ENCODE measurements at regions not wholly inside any gene's neighbourhood (a gene's known extent, or its start where the extent isn't known, plus 50 kb on each side); places are given as distances from the start of the nearest gene placed in this dataset.
A peak's percentile ranks its signal among the peaks of the same experiment; 100 is the strongest.

GRCh38 chr6:150299873-150300485 lies 68.8 kb upstream of the IYD start:
- Histone ChIP-seq H3K9me2 (ENCODE audit: insufficient read depth) (no peaks in the 10 kb centered on the region), H3K27me3 (ENCODE audit: insufficient read depth, low read depth) (no peaks in the 10 kb centered on the region), H3K9me3 (ENCODE audit: insufficient read depth, low read depth) (peaks cover 12% of the 10 kb centered on the region; the same call in 1 of the 2 replicates), H3K79me2 (ENCODE audit: low read depth) (no peaks in the 10 kb centered on the region), H3K4me3 (no peak overlapping the region), H3K27ac (no peak overlapping the region), H4K20me1 (ENCODE audit: insufficient read depth) (no peaks in the 10 kb centered on the region), H3F3A (ENCODE audit: insufficient read depth, low read depth) (no peaks in the 10 kb centered on the region; the same call in 1 of the 2 replicates), H3K4me1 (replicated peaks; ENCODE audit: insufficient read depth) (peaks cover 14% of the 10 kb centered on the region), H3K4me2 (no peak overlapping the region), H3K36me3 (ENCODE audit: low read depth) (no peaks in the 10 kb centered on the region), H2AFZ (no peak overlapping the region)
- ChIA-PET POLR2A (ENCODE audit: unreplicated experiment) (no interaction called here), CTCF (no interaction called here)
- TF ChIP-seq CTCF (conservative IDR thresholded peaks at IDR 0.05) (no peak), EZH2 (IDR thresholded peaks at IDR 0.05; ENCODE audit: low read depth) (no peak)
- intact Hi-C loops (cut with micrococcal nuclease; ENCODE audit: unreplicated experiment) = no loop called here
- BruUV-seq (replicated peaks) = no TSS peak
- DNase-seq = no peak

- H3K4me2 ChIP-seq = peak overlapping the region; percentile 16; the same call in 1 of the 2 replicates
- no peak overlapping the region for H2AFZ ChIP-seq
- H3K9me2 ChIP-seq (ENCODE audit: insufficient read depth) = no peaks in the 10 kb centered on the region
- DNase-seq = peak; percentile 10 to 72
- H4K20me1 ChIP-seq (ENCODE audit: insufficient read depth) = no peaks in the 10 kb centered on the region
- H3K79me2 ChIP-seq (ENCODE audit: low read depth) = no peaks in the 10 kb centered on the region
- intact Hi-C loops (cut with micrococcal nuclease; ENCODE audit: unreplicated experiment) = no loop called here
- no peaks in the 10 kb centered on the region for H3K27me3 ChIP-seq (ENCODE audit: insufficient read depth, low read depth)
- H3K36me3 ChIP-seq (ENCODE audit: low read depth) = no peaks in the 10 kb centered on the region
- H3K4me1 ChIP-seq (replicated peaks; ENCODE audit: insufficient read depth) = peaks cover 14% of the 10 kb centered on the region
- H3K9me3 ChIP-seq (ENCODE audit: insufficient read depth, low read depth) = peaks cover 12% of the 10 kb centered on the region; the same call in 1 of the 2 replicates
- BruUV-seq (replicated peaks) = no TSS peak
- CTCF ChIA-PET = no interaction called here
- no peak overlapping the region for H3K4me3 ChIP-seq
- H3K27ac ChIP-seq = peak overlapping the region; percentile 22; the same call in 1 of the 2 replicates
- TF ChIP-seq CTCF (conservative IDR thresholded peaks at IDR 0.05) (no peak), EZH2 (IDR thresholded peaks at IDR 0.05; ENCODE audit: low read depth) (no peak)
- POLR2A ChIA-PET (ENCODE audit: unreplicated experiment) = no interaction called here
- no peaks in the 10 kb centered on the region; the same call in 1 of the 2 replicates for H3F3A ChIP-seq (ENCODE audit: insufficient read depth, low read depth)
These were observed 66.8 kb upstream of the IYD start for GRCh38 chr6:150301846-150302519.

GRCh38 chr6:150302520-150303176 lies 66.2 kb upstream of the IYD start:
- DNase-seq = no peak
- ChIA-PET POLR2A (ENCODE audit: unreplicated experiment) (no interaction called here), CTCF (no interaction called here)
- BruUV-seq (replicated peaks) = no TSS peak
- H3K36me3 ChIP-seq (ENCODE audit: low read depth) = no peaks in the 10 kb centered on the region
- intact Hi-C loops (cut with micrococcal nuclease; ENCODE audit: unreplicated experiment) = no loop called here
- H2AFZ ChIP-seq = no peak overlapping the region
- peak overlapping the region; percentile 16; the same call in 1 of the 2 replicates for H3K4me2 ChIP-seq
- TF ChIP-seq CTCF (conservative IDR thresholded peaks at IDR 0.05) = no peak
- TF ChIP-seq EZH2 (IDR thresholded peaks at IDR 0.05; ENCODE audit: low read depth) = no peak
- H3K4me3 ChIP-seq = no peak overlapping the region
- H3F3A ChIP-seq (ENCODE audit: insufficient read depth, low read depth) = no peaks in the 10 kb centered on the region; the same call in 1 of the 2 replicates
- H3K4me1 ChIP-seq (replicated peaks; ENCODE audit: insufficient read depth) = peaks cover 14% of the 10 kb centered on the region
- H3K27ac ChIP-seq = peak overlapping the region; percentile 22; the same call in 1 of the 2 replicates
- H3K9me3 ChIP-seq (ENCODE audit: insufficient read depth, low read depth) = peaks cover 5% of the 10 kb centered on the region; the same call in 1 of the 2 replicates
- no peaks in the 10 kb centered on the region for H3K79me2 ChIP-seq (ENCODE audit: low read depth)
- no peaks in the 10 kb centered on the region for H4K20me1 ChIP-seq (ENCODE audit: insufficient read depth)
- H3K9me2 ChIP-seq (ENCODE audit: insufficient read depth) = no peaks in the 10 kb centered on the region
- H3K27me3 ChIP-seq (ENCODE audit: insufficient read depth, low read depth) = no peaks in the 10 kb centered on the region

Data from PC-9 (cell line).